Germinal center (tissue), 1 donor: ENCODE measurements at regions not wholly inside any gene's neighbourhood (a gene's known extent, or its start where the extent isn't known, plus 50 kb on each side); places are given as distances from the start of the nearest gene placed in this dataset.
"Not testable (repeated sequence)": the region's sequence is repeated elsewhere in the genome, so short reads cannot be mapped to it uniquely, and the experiment has no call there.

Experiments used
- DNase-seq: peaks from one replicate; pipeline ENCODE4 v3.0.0; 2012; ENCODE audit warnings: mixed read lengths, low spot score

GRCh38 chr11:114805431-114805830 is 127.1 kb downstream of the NXPE2 start:
- DNase-seq = not testable (repeated sequence)

GRCh38 chr11:114811971-114812370 is 133.6 kb downstream of the NXPE2 start:
- DNase-seq = no peak

GRCh38 chr11:114812733-114813132 is 134.4 kb downstream of the NXPE2 start:
- no peak for DNase-seq

- no peak for DNase-seq
These were observed 134.9 kb downstream of the NXPE2 start for GRCh38 chr11:114813189-114813718.

- DNase-seq = no peak
These were observed 136.8 kb downstream of the NXPE2 start for GRCh38 chr11:114815176-114815575.

GRCh38 chr11:114815761-114816160 is 137.4 kb downstream of the NXPE2 start:
- no peak for DNase-seq

- no peak for DNase-seq
These were observed 138.5 kb downstream of the NXPE2 start for GRCh38 chr11:114816791-114817190.

- DNase-seq = no peak
These were observed 140.1 kb downstream of the NXPE2 start for GRCh38 chr11:114818382-114818781.

- DNase-seq = no peak
These were observed 140.7 kb downstream of the NXPE2 start for GRCh38 chr11:114819028-114819427.

GRCh38 chr11:114820621-114821020 is 142.3 kb downstream of the NXPE2 start:
- no peak for DNase-seq

GRCh38 chr11:114821621-114822412 is 143.5 kb downstream of the NXPE2 start:
- no peak for DNase-seq

GRCh38 chr11:114826910-114827442 is 148.6 kb downstream of the NXPE2 start:
- DNase-seq = no peak

- DNase-seq = no peak
These were observed 149.4 kb downstream of the NXPE2 start for GRCh38 chr11:114827736-114828135.

- no peak for DNase-seq
These were observed 154.3 kb downstream of the NXPE2 start for GRCh38 chr11:114832532-114833125.

- DNase-seq = no peak
These were observed 157.8 kb downstream of the NXPE2 start for GRCh38 chr11:114836161-114836560.

GRCh38 chr11:114844896-114845295 is 166.6 kb downstream of the NXPE2 start:
- DNase-seq = no peak

GRCh38 chr11:114845766-114846415 is 167.6 kb downstream of the NXPE2 start:
- no peak for DNase-seq

- DNase-seq = no peak
These were observed 168.1 kb downstream of the NXPE2 start for GRCh38 chr11:114846416-114846791.

- DNase-seq = no peak
These were observed 169.1 kb downstream of the NXPE2 start for GRCh38 chr11:114847306-114847975.

GRCh38 chr11:114848027-114848426 is 169.7 kb downstream of the NXPE2 start:
- DNase-seq = no peak

GRCh38 chr11:114857281-114857680 is 179.0 kb downstream of the NXPE2 start:
- no peak for DNase-seq

GRCh38 chr11:114864896-114865295 is 186.6 kb downstream of the NXPE2 start:
- DNase-seq = no peak
